ENCODE measurements at regions not wholly inside any gene's neighbourhood (a gene's known extent, or its start where the extent isn't known, plus 50 kb on each side); places are given as distances from the start of the nearest gene placed in this dataset.

GRCh38 chr6:22350109-22350508, 53.3 kb upstream of the PRL start:
- TF ChIP-seq CTCF (optimal IDR thresholded peaks at IDR 0.05 in 1 of 3, IDR thresholded peaks at IDR 0.05 in 1 of 3, conservative IDR thresholded peaks at IDR 0.05 in 1 of 3; ENCODE audit: extremely low read depth in 1 of 3, insufficient read depth in 2 of 3, low read length in 3 of 3) (no peak), EZH2 (IDR thresholded peaks at IDR 0.05; ENCODE audit: low read length) (no peak)
